ENCODE measurements at regions not wholly inside any gene's neighbourhood (a gene's known extent, or its start where the extent isn't known, plus 50 kb on each side); places are given as distances from the start of the nearest gene placed in this dataset.

DNA sequence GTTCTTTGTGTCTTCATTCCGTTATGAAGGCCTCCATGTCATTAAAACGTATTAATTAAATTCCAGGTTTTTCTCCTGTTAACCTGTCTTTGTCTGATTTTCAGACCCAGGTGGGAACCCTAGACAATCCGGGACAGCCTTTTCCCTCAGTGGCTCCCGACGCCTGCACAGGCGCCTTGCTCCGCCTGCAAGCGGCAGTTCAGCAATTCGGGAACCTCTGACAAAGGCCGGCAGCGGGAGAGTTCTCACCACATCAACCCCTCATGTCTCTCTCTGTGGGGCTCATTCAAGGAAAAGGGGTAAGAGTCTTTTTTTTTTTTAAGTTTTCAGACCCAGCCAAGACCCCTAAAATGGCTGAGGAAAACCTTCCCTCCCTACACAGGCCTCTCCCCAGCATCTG, 259.8 kb upstream of the SALL3 start:
- CTCF ChIA-PET (ENCODE audit: unreplicated experiment): no interaction called here
- Histone ChIP-seq H3K4me2 (ENCODE audit: low read length) (no peak overlapping the region), H3K9me2 (ENCODE audit: insufficient read depth, low read length) (no peaks in the 10 kb centered on the region), H2AFZ (ENCODE audit: low read length) (no peak overlapping the region), H3K9me3 (ENCODE audit: low read length) (no peaks in the 10 kb centered on the region), H3K4me1 (ENCODE audit: insufficient read depth, low read length, poor library complexity, severe bottlenecking) (no peaks in the 10 kb centered on the region), H3K36me3 (ENCODE audit: insufficient read depth, low read length) (no peaks in the 10 kb centered on the region), H3K27ac (ENCODE audit: low read depth, low read length, poor library complexity, severe bottlenecking) (no peak overlapping the region), H4K20me1 (ENCODE audit: insufficient read depth, low read length) (no peaks in the 10 kb centered on the region), H3K79me2 (ENCODE audit: insufficient read depth, low read depth, low read length) (no peaks in the 10 kb centered on the region), H3K4me3 (ENCODE audit: low read depth, low read length, poor library complexity, severe bottlenecking) (no peak overlapping the region)
- DNase-seq (ENCODE audit: low spot score): no peak
- TF ChIP-seq CTCF (conservative IDR thresholded peaks at IDR 0.05; ENCODE audit: low read length) (no peak), EZH2phosphoT487 (IDR thresholded peaks at IDR 0.05; ENCODE audit: borderline replicate concordance, low read depth, low read length) (no peak)
- POLR2A ChIA-PET: no interaction called here
- intact Hi-C loops (cut with micrococcal nuclease; ENCODE audit: unreplicated experiment): no loop called here
- BruUV-seq (replicated peaks): no TSS peak

DNA sequence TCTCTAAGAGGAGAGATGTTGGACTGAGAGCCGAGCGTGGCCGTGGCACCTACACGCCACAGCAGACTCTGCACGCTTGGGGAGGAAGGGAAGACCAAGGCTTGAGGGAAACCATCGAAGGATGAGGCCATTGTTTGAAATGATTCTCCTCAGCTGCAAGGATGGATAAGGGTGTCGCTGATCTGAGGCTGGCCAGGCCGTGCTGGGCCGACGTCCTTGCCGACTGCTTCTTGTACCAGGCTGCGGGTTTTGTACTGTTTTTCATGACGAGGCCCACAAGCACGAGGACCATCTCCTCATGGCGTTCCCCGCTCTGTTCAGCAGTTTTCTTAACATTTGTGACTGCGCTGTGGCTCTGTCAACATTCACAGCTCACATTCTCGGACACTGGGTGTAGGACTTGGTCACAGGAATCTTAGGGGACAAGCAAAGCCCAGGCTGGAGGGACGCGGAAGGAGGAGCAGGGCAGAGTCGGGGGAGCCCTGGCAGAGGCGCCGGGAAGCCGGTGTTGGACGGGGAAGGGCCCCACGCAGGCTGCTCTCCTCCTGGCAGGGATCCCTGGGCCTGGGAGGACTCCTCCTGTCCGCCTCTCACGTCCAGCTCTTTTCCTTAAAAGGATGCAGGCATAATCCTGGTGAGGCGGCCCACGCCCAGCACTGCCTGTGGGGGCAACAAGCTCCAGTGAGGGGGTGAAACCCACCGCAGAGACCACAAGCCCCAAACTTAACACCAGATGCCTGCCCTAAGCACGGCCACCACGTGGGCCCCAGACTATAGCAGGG, 259.0 kb upstream of the SALL3 start:
- Histone ChIP-seq H3K4me2 (ENCODE audit: low read length) (no peak overlapping the region), H2AFZ (ENCODE audit: low read length) (no peak overlapping the region), H3K36me3 (ENCODE audit: insufficient read depth, low read length) (no peaks in the 10 kb centered on the region), H3K4me1 (ENCODE audit: insufficient read depth, low read length, poor library complexity, severe bottlenecking) (no peaks in the 10 kb centered on the region), H3K9me3 (ENCODE audit: low read length) (no peaks in the 10 kb centered on the region), H3K4me3 (ENCODE audit: low read depth, low read length, poor library complexity, severe bottlenecking) (no peak overlapping the region), H3K9me2 (ENCODE audit: insufficient read depth, low read length) (no peaks in the 10 kb centered on the region), H3K27ac (ENCODE audit: low read depth, low read length, poor library complexity, severe bottlenecking) (no peak overlapping the region), H4K20me1 (ENCODE audit: insufficient read depth, low read length) (no peaks in the 10 kb centered on the region), H3K79me2 (ENCODE audit: insufficient read depth, low read depth, low read length) (no peaks in the 10 kb centered on the region)
- POLR2A ChIA-PET: no interaction called here
- no peak for TF ChIP-seq CTCF (conservative IDR thresholded peaks at IDR 0.05; ENCODE audit: low read length)
- no peak for TF ChIP-seq EZH2phosphoT487 (IDR thresholded peaks at IDR 0.05; ENCODE audit: borderline replicate concordance, low read depth, low read length)
- BruUV-seq (replicated peaks): no TSS peak
- CTCF ChIA-PET (ENCODE audit: unreplicated experiment): no interaction called here
- intact Hi-C loops (cut with micrococcal nuclease; ENCODE audit: unreplicated experiment): no loop called here
- DNase-seq (ENCODE audit: low spot score): no peak

DNA sequence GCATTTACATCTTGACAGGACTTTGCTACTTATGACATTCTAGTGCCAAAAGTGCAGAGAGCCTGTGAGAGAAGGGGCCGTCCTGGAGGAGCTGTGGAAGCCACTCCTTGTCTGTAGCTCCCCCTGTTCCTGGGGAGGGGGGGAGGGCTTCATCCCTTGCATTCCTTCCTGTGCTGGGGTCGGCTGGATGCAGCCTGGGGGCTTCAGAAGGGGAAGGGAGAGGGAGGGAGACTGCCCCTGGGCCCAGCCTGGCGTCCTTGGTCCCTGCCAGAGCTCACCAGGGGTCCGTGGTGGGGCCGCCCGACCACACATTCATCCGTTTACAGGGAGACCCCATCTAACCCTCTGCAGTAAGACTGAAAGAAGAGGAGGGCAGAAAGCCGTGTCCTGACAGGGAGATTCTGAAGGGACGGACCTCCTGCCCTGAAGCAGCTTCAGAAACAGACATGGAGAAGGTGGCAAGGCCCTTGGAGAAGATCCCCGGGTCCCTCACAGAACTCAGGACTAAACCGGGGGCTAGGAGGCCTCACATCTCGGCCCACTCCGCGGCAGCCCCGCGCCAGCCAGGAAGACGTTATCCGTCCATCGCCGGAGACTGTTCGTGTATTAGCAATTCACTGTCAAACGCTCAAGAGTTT, 258.3 kb upstream of the SALL3 start:
- H3K79me2 ChIP-seq (ENCODE audit: insufficient read depth, low read depth, low read length): no peaks in the 10 kb centered on the region
- TF ChIP-seq EZH2phosphoT487 (IDR thresholded peaks at IDR 0.05; ENCODE audit: borderline replicate concordance, low read depth, low read length) (no peak), CTCF (conservative IDR thresholded peaks at IDR 0.05; ENCODE audit: low read length) (no peak)
- H3K4me3 ChIP-seq (ENCODE audit: low read depth, low read length, poor library complexity, severe bottlenecking): no peak overlapping the region
- H3K4me2 ChIP-seq (ENCODE audit: low read length): no peak overlapping the region
- no peaks in the 10 kb centered on the region for H3K9me2 ChIP-seq (ENCODE audit: insufficient read depth, low read length)
- POLR2A ChIA-PET: no interaction called here
- H3K36me3 ChIP-seq (ENCODE audit: insufficient read depth, low read length): no peaks in the 10 kb centered on the region
- DNase-seq (ENCODE audit: low spot score): no peak
- H4K20me1 ChIP-seq (ENCODE audit: insufficient read depth, low read length): no peaks in the 10 kb centered on the region
- BruUV-seq (replicated peaks): no TSS peak
- no peaks in the 10 kb centered on the region for H3K9me3 ChIP-seq (ENCODE audit: low read length)
- H3K4me1 ChIP-seq (ENCODE audit: insufficient read depth, low read length, poor library complexity, severe bottlenecking): no peaks in the 10 kb centered on the region
- H2AFZ ChIP-seq (ENCODE audit: low read length): no peak overlapping the region
- no peak overlapping the region for H3K27ac ChIP-seq (ENCODE audit: low read depth, low read length, poor library complexity, severe bottlenecking)
- intact Hi-C loops (cut with micrococcal nuclease; ENCODE audit: unreplicated experiment): no loop called here
- CTCF ChIA-PET (ENCODE audit: unreplicated experiment): no interaction called here
